ENCODE measurements at regions not wholly inside any gene's neighbourhood (a gene's known extent, or its start where the extent isn't known, plus 50 kb on each side); places are given as distances from the start of the nearest gene placed in this dataset.
A peak's percentile ranks its signal among the peaks of the same experiment; 100 is the strongest.

- TF ChIP-seq, protein P1, sequence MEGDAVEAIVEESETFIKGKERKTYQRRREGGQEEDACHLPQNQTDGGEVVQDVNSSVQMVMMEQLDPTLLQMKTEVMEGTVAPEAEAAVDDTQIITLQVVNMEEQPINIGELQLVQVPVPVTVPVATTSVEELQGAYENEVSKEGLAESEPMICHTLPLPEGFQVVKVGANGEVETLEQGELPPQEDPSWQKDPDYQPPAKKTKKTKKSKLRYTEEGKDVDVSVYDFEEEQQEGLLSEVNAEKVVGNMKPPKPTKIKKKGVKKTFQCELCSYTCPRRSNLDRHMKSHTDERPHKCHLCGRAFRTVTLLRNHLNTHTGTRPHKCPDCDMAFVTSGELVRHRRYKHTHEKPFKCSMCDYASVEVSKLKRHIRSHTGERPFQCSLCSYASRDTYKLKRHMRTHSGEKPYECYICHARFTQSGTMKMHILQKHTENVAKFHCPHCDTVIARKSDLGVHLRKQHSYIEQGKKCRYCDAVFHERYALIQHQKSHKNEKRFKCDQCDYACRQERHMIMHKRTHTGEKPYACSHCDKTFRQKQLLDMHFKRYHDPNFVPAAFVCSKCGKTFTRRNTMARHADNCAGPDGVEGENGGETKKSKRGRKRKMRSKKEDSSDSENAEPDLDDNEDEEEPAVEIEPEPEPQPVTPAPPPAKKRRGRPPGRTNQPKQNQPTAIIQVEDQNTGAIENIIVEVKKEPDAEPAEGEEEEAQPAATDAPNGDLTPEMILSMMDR (IDR thresholded peaks at IDR 0.05; ENCODE audit: poor library complexity, severe bottlenecking) = no peak
- no peaks in the 10 kb centered on the region for H3K9me3 ChIP-seq (ENCODE audit: severe bottlenecking)
- no peaks in the 10 kb centered on the region for H3K36me3 ChIP-seq (ENCODE audit: low read depth)
- ATAC-seq (ENCODE audit: low read depth) (no peak), DNase-seq (ENCODE audit: low spot score) (peak; percentile 30)
- no peaks in the 10 kb centered on the region for H3K27me3 ChIP-seq (ENCODE audit: insufficient read depth, poor library complexity, severe bottlenecking)
- H3K4me3 ChIP-seq (ENCODE audit: severe bottlenecking) = no peak overlapping the region
- H3K4me1 ChIP-seq (ENCODE audit: insufficient read depth, poor library complexity, severe bottlenecking) = no peaks in the 10 kb centered on the region
- H3K27ac ChIP-seq (ENCODE audit: poor library complexity, severe bottlenecking) = no peak overlapping the region
These were observed 593.5 kb downstream of the TBC1D22A start for GRCh38 chr22:47355776-47356510.

GRCh38 chr22:47355388-47355725 lies 592.9 kb downstream of the TBC1D22A start:
- Histone ChIP-seq H3K36me3 (ENCODE audit: low read depth) (no peaks in the 10 kb centered on the region), H3K4me1 (ENCODE audit: insufficient read depth, poor library complexity, severe bottlenecking) (no peaks in the 10 kb centered on the region), H3K27me3 (ENCODE audit: insufficient read depth, poor library complexity, severe bottlenecking) (no peaks in the 10 kb centered on the region), H3K9me3 (ENCODE audit: severe bottlenecking) (no peaks in the 10 kb centered on the region), H3K4me3 (ENCODE audit: severe bottlenecking) (no peak overlapping the region), H3K27ac (ENCODE audit: poor library complexity, severe bottlenecking) (no peak overlapping the region)
- no peak for DNase-seq (ENCODE audit: low spot score)
- TF ChIP-seq, protein P1 (IDR thresholded peaks at IDR 0.05; ENCODE audit: poor library complexity, severe bottlenecking) = no peak
- ATAC-seq (ENCODE audit: low read depth) = no peak

DNA sequence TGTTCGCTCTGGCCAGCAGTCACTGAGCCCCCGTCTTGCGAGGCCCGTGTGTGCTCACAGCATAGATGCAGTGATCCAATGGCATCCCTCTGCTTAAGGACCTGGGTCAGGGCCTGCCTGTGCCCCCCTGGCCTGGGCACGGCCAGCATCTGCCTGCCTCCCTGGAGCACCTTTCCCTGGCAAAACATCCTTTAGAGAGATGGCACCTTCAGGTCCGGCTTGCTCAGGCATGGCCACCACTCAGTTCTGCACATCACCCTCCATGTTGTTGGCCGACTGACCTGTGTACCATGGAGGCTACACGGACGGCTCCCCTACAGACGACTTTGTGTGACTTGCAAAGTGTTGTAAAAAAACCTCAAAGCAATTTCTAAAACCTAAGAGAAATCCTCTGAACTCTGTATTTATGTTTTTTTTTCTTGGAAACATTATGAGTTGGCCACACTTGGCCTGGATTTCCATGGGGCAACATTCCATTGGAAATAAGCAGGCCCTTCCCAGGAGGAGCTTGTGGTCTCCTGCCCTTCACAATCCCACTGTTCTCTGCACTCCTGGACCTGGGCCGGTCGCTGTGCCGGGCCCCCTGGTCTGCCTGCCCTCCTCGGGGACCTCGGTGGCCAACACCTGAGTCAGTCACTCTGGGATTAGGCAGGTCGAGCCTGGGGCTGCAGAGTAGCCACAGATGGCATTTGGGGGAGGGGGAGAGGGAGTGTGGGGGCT lies 592.4 kb downstream of the TBC1D22A start:
- H3K4me3 ChIP-seq (ENCODE audit: severe bottlenecking) = no peak overlapping the region
- DNase-seq (ENCODE audit: low spot score) (no peak), ATAC-seq (ENCODE audit: low read depth) (no peak)
- H3K27ac ChIP-seq (ENCODE audit: poor library complexity, severe bottlenecking) = no peak overlapping the region
- H3K4me1 ChIP-seq (ENCODE audit: insufficient read depth, poor library complexity, severe bottlenecking) = no peaks in the 10 kb centered on the region
- H3K36me3 ChIP-seq (ENCODE audit: low read depth) = no peaks in the 10 kb centered on the region
- TF ChIP-seq, protein P1 (IDR thresholded peaks at IDR 0.05; ENCODE audit: poor library complexity, severe bottlenecking) = no peak
- H3K27me3 ChIP-seq (ENCODE audit: insufficient read depth, poor library complexity, severe bottlenecking) = no peaks in the 10 kb centered on the region
- no peaks in the 10 kb centered on the region for H3K9me3 ChIP-seq (ENCODE audit: severe bottlenecking)

DNA sequence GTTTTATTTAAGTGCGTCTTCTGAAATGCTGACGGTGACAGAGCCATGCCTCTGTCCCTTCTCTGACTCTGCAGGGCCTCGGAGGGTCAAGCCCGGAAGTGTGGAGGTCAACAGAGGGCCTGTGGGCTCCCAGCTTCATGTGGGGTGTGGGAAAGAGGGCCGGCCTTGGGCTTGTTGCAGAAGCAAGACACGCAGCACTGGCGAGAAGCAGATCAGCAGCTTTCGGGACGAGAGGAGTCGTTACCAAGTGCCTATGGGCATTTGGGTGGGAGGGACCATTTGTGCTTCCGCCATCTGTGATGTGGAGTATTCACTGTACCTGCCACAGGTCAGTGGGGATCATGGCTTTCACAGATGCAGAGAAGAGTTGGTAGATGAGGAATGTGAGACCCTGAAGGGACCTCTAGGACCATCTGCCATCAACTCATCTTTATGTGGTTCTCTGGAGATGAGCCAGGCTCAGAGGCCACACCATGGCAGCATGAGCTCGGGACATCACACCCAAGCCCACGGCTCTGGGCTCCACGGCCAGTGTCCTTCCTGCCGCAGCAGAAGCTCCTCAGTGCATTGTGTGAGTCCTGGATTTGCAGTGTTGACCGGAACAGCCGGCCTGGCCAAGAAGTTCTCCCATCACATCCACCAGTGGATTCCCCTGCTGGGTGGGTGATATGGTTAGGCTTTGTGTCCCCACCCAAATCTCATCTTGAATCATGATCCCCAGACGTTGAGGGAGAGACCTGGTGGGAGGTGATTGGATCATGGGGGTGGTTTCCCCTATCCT lies 590.7 kb downstream of the TBC1D22A start:
- H3K9me3 ChIP-seq (ENCODE audit: severe bottlenecking) = no peaks in the 10 kb centered on the region
- H3K27me3 ChIP-seq (ENCODE audit: insufficient read depth, poor library complexity, severe bottlenecking) = no peaks in the 10 kb centered on the region

More for the DNA sequence above, 590.7 kb downstream of the TBC1D22A start:
- H3K4me3 ChIP-seq (ENCODE audit: severe bottlenecking) = no peak overlapping the region
- no peak for ATAC-seq (ENCODE audit: low read depth)
- TF ChIP-seq, protein P1 (IDR thresholded peaks at IDR 0.05; ENCODE audit: poor library complexity, severe bottlenecking) = no peak
- H3K4me1 ChIP-seq (ENCODE audit: insufficient read depth, poor library complexity, severe bottlenecking) = no peaks in the 10 kb centered on the region
- DNase-seq (ENCODE audit: low spot score) = no peak
- no peaks in the 10 kb centered on the region for H3K36me3 ChIP-seq (ENCODE audit: low read depth)
- no peak overlapping the region for H3K27ac ChIP-seq (ENCODE audit: poor library complexity, severe bottlenecking)
